BJ (cell line): ENCODE measurements at regions not wholly inside any gene's neighbourhood (a gene's known extent, or its start where the extent isn't known, plus 50 kb on each side); places are given as distances from the start of the nearest gene placed in this dataset.

Source experiments
- CTCF ChIA-PET: fragments of 350-600 bp; formaldehyde crosslinking; extraction: SDS; loops from one replicate; lab custom pipeline; 2021; ENCODE audit warnings: antibody characterized with exemption, inconsistent platforms; lab: Yijun Ruan, JAX
- POLR2A ChIA-PET: fragments of 300-600 bp; sonication (Branson Sonifier 250); formaldehyde crosslinking; extraction: SDS; loops from one replicate; lab custom pipeline; 2021; ENCODE audit warnings: antibody characterized with exemption; lab: Charles Lee
- DNase-seq: peaks from one replicate; pipeline ENCODE4 v3.0.0-alpha.2; 2011; ENCODE audit warnings: low read depth
- H3K27me3 ChIP-seq: 2 replicates; pipeline ENCODE4 v1.6.0; 2011; ENCODE audit warnings: low read length; ENCODE audit not compliant: control insufficient read depth, insufficient read depth
- H3K36me3 ChIP-seq: 2 replicates; pipeline ENCODE4 v1.5.1; 2011; ENCODE audit warnings: low read length; ENCODE audit not compliant: control insufficient read depth, insufficient read depth
- H3K4me3 ChIP-seq: 2 replicates; pipeline ENCODE4 v1.5.1; 2011; ENCODE audit warnings: low read depth, mild to moderate bottlenecking, control low read depth, low read length
- CTCF ChIP-seq: IDR thresholded peaks from 2 replicates; pipeline ENCODE4 v1.5.1; 2011; ENCODE audit warnings: low read depth, mild to moderate bottlenecking, control low read depth, inconsistent platforms, low read length, moderate library complexity; ENCODE audit not compliant: insufficient read depth

- CTCF ChIA-PET: interaction anchor here (0.6 kb wide), 1 partner anchor 159 kb away, joined by 3 read pairs; no protein-coding TSS in a partner anchor
- no peak overlapping the region for H3K4me3 ChIP-seq
- H3K27me3 ChIP-seq: no peaks in the 10 kb centered on the region
- no peak for TF ChIP-seq CTCF
- no peak for DNase-seq
- POLR2A ChIA-PET: no interaction called here
- no peaks in the 10 kb centered on the region for H3K36me3 ChIP-seq
Observed at GRCh38 chr14:84856751-84857534, 673.0 kb upstream of the FLRT2 start.

- no peaks in the 10 kb centered on the region for H3K36me3 ChIP-seq
- ChIA-PET CTCF (interaction anchor here (0.6 kb wide), 1 partner anchor 160 kb away, joined by 3 read pairs; no protein-coding TSS in a partner anchor), POLR2A (no interaction called here)
- no peak for DNase-seq
- H3K4me3 ChIP-seq: no peak overlapping the region
- no peaks in the 10 kb centered on the region for H3K27me3 ChIP-seq
- no peak for TF ChIP-seq CTCF
Observed at GRCh38 chr14:84857571-84857970, 672.4 kb upstream of the FLRT2 start.

- CTCF ChIA-PET: interaction anchor here (1.4 kb wide), 1 partner anchor 10 kb away, joined by 3 read pairs; no protein-coding TSS in a partner anchor
- POLR2A ChIA-PET: no interaction called here
- Histone ChIP-seq H3K4me3 (no peak overlapping the region), H3K36me3 (no peaks in the 10 kb centered on the region), H3K27me3 (no peaks in the 10 kb centered on the region)
- no peak for DNase-seq
- TF ChIP-seq CTCF: no peak
Observed at GRCh38 chr14:84859116-84859515, 670.8 kb upstream of the FLRT2 start.

DNA sequence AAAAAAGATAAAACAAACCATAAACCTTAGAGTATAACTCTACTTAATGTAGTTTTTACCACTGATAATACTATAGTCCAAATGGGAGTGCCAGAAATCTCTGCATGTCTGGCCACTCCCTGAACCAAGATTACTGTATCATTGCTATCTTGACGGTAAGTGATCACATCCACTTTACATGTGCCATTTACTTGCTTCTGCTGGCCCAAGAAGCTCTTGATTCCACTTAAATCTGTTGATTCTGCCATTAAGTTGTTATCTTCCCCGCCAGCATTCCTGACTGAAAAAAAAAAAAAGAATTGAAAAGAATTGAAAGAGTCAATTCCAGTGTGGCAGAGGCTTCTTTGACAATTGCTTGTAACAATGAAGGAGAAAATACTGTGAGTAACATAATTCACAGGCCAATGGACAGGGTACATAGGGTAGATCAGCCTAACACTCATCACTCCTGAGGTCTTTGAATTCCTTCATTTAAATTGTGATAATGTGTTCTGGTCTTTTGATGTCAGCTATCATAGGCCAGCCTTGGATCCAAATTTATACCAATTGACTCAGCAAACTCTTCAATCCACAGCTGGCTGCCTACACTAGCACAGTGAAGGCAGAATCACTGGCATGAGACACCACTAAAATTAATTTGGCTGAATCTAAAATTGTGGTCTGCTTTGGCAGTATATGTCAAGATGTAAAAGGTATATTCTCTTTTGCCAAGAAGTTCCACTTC lies 665.2 kb upstream of the FLRT2 start:
- no peak for DNase-seq
- H3K27me3 ChIP-seq: no peaks in the 10 kb centered on the region
- TF ChIP-seq CTCF: no peak
- ChIA-PET CTCF (no interaction called here), POLR2A (no interaction called here)
- H3K4me3 ChIP-seq: no peak overlapping the region
- H3K36me3 ChIP-seq: no peaks in the 10 kb centered on the region

- Histone ChIP-seq H3K4me3 (no peak overlapping the region), H3K27me3 (no peaks in the 10 kb centered on the region), H3K36me3 (no peaks in the 10 kb centered on the region)
- ChIA-PET POLR2A (no interaction called here), CTCF (no interaction called here)
- no peak for DNase-seq
- TF ChIP-seq CTCF: no peak
Observed at GRCh38 chr14:84871734-84872133, 658.2 kb upstream of the FLRT2 start.
